GM18498 (cell line): ENCODE measurements at regions not wholly inside any gene's neighbourhood (a gene's known extent, or its start where the extent isn't known, plus 50 kb on each side); places are given as distances from the start of the nearest gene placed in this dataset.
"Not testable (repeated sequence)": the region's sequence is repeated elsewhere in the genome, so short reads cannot be mapped to it uniquely, and the experiment has no call there.

Experiments used
- ATAC-seq: cut with Tn5 transposase; IDR thresholded peaks from one replicate; pipeline ENCODE4 v1.9.1; 2021; ENCODE audit warnings: mild to moderate bottlenecking, moderate library complexity; ENCODE audit not compliant: unreplicated experiment

DNA sequence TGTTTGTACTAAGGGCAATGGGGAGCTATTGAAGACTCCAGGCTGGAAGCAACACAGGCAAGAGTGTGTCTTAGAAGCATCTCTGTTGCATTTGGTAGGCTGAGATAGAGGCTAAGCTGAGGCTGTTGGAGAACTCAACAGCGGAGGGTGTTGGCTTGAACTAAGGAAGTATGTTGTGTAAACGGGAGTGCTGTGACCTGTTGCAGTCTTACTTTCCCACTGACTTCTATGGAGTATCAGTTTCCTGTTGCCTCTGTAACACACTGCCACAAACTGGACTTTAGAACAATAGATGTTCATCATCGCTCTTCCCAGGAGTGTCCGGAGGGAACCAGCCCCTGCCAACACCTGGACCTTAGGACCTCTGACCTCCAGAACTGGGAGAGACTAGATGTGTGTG lies 181.8 kb downstream of the NPIPB11 start:
- ATAC-seq, result not testable (repeated sequence)

DNA sequence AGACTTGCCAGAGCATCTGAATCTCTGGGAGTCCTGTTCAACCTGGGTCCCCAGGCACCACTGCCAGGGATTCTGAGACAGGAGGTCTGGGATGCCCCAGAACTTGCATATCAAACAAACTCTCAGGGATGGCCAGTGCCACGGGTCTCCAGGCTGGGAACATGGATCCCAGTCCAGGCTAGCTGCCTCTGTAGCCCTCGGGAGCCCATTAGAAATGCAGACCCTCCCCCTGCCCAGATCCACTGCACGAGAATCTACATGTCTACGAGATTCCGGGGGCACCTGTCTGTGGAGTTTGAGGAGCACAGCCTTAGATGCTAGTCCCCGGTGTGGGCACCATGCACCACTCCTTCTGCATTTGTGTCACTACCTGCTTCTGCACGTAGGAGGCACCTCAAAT lies 183.9 kb downstream of the NPIPB11 start:
- not testable (repeated sequence) for ATAC-seq

DNA sequence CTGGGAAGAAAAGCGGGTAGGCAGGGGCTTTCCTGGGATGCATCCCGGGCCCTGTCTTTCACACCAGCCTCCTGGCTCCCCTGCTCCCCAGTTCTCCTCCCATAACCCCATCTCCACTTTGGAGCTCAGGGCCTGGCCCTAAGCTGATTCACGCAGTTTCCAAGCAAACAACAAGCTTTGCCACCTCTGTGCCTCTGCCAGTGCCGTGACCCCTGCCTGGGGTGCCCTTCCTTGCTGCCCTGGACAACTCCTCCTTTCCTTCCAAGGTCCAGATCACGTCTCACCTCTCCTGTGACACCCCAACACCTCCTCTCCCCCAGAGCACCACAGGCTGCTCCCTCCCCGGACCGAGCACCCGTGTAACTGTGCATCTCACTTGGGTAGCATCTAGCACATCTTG lies 184.5 kb downstream of the NPIPB11 start:
- ATAC-seq, result not testable (repeated sequence)

DNA sequence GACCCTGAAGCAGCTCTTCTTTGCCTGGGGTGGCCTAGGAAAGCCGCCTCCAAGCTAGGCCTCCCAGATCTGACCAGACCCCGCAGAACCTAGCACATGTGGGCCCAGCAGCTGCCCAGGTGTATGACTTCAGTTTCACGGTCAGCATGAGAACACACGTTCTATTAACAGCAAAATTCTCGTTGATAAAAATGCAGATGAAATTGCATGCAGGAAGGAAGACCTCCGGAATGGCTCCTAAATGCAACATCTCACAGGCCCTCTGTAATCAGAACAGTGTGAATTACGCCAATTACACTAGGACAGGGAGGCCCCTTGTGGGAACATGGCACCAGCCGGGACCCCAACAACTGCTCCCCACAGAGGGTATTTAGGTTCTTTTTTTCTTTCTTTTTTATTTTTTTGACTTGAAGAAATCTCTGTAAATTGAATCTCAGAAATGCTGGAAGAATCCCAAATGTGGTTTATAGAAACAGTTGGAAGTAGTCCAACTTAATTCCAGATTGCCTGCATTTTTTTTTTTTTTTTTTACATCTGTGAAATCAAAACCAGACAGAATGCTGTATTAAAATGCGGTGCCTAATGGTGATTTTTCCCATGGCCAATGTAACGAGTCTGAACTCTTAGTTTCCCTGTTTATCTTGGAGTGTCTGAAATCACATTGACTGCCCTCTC lies 185.1 kb downstream of the NPIPB11 start:
- not testable (repeated sequence) for ATAC-seq

DNA sequence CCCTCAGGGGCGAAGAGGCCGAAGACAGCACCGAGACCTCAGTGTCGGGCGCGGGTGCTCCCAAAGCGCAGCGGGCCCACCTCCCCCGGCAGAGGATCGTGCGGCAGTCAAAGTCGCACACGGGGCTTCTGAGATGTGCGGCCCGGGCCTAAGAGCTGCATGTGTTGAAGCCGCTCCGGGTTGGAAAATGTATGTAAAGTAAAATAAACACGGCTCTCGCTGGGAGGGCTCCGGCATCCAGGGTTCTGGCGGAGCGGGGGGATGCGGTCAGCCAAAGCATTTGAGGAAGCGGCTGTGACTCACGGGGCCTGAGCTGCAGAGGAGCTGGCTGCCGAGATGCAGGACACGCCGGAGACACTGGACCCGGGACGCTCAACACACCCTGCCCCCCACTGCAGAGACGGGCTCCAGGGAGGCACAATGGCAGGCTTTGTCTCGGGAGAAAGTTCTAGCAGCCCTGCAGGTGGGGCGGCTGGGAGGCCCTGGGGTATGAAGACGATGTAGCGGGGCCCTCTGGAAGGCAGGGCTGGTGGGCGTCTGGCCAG lies 185.8 kb downstream of the NPIPB11 start:
- ATAC-seq, result not testable (repeated sequence)

DNA sequence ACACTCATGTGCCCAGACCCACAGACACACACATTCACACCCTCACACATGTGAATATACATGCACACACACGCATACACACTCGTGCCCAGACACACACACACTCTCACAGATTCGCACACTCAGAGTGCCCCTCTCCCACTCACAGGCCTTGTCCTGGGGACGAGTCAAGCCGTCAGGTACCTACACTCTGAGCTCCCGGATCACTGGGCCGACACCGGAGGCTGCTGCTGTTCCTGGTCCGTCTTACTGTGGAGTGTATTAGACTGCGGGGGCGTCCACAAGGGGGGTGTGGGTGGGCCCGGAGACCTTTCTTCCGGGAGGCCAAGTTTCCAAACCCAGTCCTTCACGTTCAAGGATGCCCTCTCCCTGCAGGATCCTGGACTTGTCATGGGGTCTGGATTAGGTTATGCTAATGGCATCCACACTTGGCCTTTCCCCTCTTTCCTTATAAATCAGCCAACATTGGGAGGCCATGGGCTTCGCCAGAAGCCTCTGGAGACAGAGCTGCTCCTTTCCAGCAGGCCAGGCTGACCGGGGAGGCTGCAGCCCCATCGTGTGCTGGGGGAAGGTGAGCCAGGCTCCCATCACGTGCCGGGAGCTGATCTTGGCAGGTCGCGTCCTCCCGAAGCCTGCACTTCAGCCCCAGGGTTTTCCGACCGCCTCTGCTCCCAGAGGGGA lies 186.4 kb downstream of the NPIPB11 start:
- not testable (repeated sequence) for ATAC-seq

DNA sequence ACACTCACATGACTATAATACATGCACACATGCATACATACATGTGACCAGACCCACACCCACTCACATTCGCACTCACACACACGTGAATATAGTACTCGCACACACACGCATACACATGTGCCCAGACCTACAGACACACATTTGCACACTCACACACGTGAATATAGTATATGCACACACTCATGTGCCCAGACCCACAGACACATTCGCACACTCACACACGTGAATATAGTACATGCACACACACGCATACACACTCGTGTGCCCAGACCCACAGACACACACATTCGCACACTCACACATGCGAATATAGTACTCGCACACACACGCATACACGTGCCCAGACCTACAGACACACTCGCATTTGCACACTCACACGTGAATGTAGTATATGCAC lies 186.9 kb downstream of the NPIPB11 start:
- not testable (repeated sequence) for ATAC-seq

DNA sequence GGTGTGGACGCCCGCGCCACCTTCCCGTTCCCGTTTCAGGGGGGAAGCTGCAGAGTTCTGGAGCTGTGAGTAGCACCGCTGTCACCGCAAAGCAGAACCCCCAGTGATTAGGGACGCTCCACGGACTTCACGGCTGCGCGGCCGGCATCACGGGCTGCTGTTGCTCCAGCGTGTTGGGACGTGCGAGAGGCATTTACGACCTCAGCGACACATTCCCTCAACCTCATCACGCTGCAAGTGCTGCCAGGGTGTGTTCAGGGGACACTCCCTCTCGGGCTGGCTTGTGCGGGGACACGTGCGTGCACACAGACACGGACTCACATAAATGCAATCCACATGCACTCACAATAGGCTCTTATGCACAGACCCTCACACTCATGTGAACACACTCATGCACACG lies 187.9 kb downstream of the NPIPB11 start:
- not testable (repeated sequence) for ATAC-seq

DNA sequence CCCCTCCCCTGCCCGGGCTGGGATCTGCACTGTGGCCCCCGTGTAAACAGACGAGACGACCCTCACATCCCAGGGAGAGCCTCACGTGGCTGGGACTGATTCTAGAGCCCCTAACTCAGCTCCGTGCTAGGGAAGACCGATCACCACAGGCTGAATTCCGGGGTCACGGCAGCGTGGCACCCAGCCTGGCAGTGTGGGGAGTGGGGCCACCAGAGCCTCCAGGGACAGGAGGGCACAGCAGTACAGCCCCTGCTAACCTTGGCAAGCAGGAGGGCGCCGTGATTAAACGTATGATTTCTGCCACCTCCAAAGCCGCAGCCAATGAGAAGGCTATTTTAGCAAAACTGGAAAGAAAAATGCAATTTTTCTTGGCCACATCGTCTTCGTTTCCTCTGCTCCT lies 188.3 kb downstream of the NPIPB11 start:
- ATAC-seq, result not testable (repeated sequence)

DNA sequence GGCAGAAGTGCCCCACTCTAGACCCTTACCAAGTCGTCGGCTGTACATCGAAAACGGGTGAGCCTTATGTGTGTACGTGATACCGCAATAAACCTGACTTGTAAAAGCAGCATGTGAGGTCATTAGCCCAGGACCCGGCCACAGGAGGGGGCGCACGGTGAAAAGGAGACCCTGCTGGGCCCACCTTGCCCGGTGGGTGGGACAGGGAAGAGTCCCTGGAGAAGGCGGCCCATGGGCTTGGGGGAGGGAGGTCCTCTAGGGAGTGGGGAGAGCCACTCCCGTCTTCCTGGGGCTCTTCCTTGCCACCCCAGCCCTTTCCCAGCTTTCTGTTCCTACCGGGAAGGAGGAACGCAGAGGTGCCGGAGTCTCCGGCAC lies 188.8 kb downstream of the NPIPB11 start:
- ATAC-seq, result not testable (repeated sequence)

DNA sequence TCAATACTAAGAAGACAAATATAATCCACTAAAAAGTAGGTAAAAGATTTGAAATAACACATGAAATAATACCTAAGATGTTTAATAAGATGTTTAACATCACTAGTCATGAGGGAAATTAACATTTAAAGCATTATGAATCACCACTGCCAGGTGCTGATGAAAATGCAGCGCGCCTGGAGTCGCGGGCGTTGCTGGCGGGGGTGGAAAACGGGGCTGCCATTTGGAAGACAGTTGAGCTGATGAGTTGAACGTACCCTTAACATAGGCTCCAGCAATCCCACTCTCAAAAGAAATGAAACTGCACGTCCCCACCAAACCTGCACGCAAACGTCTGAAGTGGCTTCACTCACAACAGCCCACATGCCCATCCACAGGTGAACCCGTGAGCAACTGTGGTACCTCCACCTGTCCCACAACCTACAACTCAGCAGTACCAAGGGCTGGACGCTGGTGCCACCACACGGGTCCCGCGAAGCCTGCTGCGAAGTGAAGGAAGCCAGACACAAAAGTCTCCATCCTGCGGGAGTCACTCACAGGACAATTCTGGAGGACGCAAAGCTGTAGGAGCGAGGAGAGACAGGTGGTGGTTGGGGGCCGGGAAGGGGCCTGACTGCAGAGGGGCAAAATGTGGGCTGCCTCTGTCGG lies 189.3 kb downstream of the NPIPB11 start:
- ATAC-seq, result not testable (repeated sequence)

DNA sequence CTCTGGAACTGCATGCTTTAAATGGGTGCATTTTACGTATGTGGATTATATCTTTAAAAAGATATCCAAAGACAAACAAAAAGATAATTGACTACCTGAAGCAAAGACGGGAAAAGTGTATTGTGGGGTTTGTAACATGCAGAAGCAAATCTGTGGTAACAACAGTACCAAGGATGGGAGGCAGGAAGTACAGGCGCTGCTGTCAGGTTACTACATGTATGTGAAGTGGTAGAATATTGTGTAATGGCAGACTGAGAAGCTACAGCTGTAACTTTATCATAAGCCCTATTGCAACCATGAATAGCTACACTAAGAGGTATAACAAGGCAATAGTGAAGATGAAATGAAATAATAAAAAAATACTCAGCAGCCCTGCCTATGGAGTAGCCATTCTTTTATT lies 192.7 kb downstream of the NPIPB11 start:
- not testable (repeated sequence) for ATAC-seq

DNA sequence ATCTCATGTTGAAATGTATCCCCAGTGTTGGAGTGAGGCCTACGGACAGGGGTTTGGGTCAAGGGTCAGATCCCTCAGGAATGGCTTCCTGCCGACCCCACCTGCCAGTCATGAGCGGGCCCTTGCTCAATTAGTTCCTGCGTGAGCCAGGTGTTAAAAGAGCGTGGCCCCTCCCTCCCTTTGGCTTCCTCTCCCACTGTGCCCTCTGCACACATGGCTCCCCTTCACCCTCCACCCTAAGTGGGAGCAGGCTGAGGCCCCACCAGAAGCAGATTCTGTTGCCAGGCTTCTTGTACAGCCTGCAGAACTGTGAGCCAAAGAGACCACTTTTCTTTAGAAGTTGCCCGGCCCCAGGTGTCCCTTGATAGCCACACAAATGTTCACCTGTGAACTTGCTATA lies 193.3 kb downstream of the NPIPB11 start:
- not testable (repeated sequence) for ATAC-seq

DNA sequence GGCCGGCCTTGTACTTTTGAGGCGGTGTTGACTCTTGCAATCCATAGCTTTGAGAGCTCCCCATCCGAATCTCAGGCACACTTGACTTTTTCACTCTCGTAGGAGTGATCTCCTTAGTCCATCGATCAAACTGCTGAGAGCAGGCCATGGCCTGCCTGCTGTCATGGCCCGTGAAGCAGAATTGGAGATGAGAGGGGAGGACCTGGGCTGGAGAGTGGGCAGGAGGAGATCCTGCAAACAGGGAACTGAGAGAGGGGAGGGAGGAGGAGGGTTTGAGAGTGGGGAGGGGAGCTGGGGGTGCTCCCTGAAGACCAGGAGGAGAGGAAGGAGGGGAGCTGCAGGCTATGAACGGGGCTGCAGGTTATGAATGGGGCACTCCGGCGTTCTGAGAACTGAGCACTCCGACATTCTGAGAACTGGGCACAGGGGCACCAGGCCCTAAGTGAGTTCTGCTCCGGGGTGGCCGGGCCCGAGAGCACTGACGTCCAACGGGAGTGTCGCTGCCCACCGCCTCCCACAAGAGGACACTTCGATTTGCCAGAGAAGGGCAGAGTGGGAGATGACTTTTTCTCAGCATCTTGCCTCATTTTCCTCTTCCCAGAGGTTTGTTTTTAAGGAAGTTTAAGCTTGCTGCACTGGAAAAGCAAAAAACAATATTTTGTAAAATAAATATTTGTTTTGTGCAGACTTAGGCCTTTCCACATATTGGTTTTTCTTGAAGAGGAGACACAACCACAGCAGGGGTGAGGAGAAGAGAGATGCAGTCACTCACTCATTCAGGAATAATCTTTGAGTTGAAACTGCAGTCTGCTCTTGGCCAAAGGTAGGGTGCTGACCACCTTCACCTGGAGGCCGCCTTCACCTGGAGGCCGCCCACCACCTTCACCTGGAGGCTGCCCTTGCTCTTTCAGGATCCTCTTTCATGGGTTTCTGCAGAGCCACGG lies 194.2 kb downstream of the NPIPB11 start:
- not testable (repeated sequence) for ATAC-seq

DNA sequence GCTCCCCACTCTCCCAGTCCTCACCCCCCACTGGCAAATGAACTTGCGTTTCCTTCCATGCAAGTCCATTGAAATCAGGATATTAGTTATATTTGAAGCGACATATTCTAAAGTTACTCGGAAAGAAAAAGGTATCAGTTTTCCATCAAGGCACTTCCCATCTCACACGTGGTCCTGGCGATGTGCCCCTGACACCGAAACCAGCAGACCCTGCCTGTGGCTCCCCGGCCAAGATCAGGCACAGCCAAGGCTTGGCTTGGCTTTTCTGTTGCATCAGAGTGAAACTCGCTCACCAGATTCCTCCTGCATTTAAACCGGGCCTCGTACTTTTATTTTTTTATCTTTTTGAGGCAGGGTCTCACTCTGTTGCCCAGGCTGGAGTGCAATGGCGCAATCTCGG lies 195.1 kb downstream of the NPIPB11 start:
- not testable (repeated sequence) for ATAC-seq

DNA sequence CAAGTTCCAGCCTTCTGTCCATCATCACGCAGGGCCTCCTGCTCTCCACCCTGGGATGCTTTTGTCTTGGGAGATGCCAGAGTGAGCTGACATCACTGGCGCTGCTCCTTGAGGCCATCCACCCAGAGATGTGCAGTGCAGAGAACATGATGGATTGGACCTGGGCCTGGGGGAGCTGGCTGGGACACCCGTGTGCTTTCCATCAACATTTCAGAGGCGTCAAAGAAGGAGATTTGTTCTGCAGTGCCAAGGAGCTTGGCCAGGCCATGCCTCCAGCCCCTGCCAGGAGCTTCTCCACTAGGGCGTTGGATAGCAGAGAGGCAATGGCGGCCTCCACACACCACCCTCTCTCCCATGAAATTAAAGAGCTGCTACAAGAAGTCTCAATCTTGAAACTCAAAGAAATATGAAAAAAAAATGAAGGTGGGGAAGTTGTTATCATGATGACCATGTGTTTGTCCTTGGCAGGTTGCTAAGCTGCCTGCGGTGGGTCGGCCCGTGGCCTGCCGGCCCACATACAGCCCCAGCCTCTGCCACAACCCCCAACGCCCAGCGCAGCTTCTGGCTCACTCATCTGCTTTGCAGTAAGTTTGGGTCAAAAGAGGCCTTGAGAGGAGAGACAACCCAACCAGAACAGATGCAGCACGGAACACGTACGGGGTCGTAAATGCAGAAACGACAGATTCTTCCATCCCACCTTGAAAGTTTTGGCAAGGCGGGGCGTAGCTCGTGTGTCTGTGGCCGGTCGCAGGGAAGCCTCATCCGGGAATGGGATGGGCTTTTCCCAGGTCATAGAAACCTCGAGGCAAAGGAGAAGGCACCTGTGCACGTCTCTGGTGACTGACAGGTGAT lies 196.0 kb downstream of the NPIPB11 start:
- not testable (repeated sequence) for ATAC-seq

DNA sequence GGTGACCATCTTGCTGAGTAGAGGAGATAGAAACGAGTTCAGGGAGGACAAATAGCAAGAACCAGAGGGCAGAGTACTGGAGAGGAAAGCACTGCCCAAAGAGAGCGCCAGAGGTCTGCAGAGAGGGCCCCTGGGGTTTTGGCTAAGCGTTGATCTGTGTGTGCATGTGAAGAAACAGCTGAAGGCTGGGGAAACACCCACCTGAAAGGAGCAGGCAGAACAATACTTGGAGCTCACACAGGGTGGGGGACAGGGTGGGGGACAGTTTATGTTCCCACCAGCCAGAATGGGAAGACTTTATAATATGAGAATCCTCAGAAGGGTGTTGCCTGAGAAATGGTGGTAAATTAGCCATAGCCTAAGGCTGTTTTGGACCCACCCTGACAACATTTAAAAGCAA lies 200.4 kb downstream of the NPIPB11 start:
- not testable (repeated sequence) for ATAC-seq

DNA sequence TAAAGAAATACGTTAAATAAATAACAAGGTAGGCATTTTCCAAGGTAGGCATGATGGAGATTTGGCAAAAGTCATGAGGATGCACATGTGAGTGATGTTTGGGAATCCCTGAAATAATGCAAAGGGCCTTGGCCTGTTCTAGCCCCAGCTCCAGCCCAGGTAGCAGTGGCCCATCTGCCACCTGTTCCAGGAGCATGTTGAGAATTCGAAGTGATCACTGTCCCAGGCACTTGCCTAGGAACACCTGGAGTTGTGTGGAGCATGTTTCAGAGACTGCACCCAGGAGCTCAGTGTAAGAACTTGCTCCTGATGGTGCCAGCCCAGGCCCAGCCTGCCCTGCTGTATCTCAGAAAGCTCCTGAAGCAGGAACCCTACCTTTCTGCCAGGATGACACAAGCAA lies 201.4 kb downstream of the NPIPB11 start:
- not testable (repeated sequence) for ATAC-seq

DNA sequence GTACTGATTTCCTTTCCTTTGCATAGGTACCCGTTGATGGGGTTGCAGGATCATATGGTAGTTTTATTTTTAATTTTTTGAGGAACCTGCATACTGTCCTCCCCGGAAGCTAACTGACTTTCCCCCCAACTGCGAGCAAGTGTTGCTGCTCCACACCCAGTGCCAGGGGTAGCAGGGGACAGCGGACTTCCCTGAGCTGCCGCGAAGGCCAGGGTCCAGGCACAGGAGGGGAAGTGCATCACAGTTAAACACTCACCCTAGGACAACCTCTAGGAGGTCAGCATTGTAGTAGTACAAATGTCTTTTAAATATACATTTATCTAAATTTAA lies 201.7 kb downstream of the NPIPB11 start:
- ATAC-seq, result no peak
